ENCODE measurements at regions not wholly inside any gene's neighbourhood (a gene's known extent, or its start where the extent isn't known, plus 50 kb on each side); places are given as distances from the start of the nearest gene placed in this dataset.

- no peaks in the 10 kb centered on the region for H3K36me3 ChIP-seq (ENCODE audit: control insufficient read depth, insufficient read depth, low read length)
- no peaks in the 10 kb centered on the region for H3K27me3 ChIP-seq (ENCODE audit: control insufficient read depth, insufficient read depth, low read length)
- H3K4me3 ChIP-seq (ENCODE audit: low read depth, low read length), result no peak overlapping the region
- TF ChIP-seq, protein P1, sequence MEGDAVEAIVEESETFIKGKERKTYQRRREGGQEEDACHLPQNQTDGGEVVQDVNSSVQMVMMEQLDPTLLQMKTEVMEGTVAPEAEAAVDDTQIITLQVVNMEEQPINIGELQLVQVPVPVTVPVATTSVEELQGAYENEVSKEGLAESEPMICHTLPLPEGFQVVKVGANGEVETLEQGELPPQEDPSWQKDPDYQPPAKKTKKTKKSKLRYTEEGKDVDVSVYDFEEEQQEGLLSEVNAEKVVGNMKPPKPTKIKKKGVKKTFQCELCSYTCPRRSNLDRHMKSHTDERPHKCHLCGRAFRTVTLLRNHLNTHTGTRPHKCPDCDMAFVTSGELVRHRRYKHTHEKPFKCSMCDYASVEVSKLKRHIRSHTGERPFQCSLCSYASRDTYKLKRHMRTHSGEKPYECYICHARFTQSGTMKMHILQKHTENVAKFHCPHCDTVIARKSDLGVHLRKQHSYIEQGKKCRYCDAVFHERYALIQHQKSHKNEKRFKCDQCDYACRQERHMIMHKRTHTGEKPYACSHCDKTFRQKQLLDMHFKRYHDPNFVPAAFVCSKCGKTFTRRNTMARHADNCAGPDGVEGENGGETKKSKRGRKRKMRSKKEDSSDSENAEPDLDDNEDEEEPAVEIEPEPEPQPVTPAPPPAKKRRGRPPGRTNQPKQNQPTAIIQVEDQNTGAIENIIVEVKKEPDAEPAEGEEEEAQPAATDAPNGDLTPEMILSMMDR (IDR thresholded peaks at IDR 0.05; ENCODE audit: insufficient read depth, low read length, poor library complexity, severe bottlenecking), result no peak
- no peak for DNase-seq (ENCODE audit: low read depth)
These were observed 367.6 kb downstream of the ENC1 start for GRCh38 chr5:74272831-74273451.

DNA sequence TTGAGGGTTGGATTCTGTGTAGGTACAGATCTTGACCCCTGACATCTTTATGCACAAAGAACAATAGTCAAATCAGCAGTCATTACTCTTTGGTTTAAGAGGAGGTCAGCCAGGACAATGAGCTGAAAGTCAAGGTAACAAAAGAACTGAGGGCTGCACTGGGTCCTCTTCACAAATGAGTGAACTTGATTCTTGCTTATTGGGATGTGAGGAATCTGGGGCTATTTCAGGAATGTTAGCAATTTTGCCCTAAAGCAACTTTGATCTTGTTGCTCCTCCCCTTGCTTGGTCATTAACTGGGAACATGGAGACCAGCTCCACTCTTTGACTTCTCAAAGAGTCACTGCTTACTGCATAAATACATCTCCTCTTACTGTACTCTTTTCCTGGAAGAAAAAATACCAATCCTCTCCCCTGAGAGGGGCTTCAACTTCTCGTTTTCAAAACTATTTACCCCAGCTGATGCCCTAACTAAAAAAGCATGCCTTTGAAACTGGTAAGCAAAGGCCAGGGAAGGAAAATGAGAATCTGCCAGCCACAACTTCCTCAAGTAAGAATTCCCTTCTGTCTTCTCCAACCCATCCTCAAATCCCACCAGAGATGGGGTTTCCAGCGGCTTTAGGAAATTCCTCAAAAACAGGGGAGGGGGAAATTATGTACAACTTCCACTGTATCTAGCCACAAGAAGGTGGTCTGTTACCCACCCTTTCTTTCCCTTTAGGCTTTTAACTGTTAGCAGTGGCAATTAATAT, 368.3 kb downstream of the ENC1 start:
- peak; percentile 83 for DNase-seq (ENCODE audit: low read depth)

GRCh38 chr5:74268297-74268696, 372.2 kb downstream of the ENC1 start:
- H3K36me3 ChIP-seq (ENCODE audit: control insufficient read depth, insufficient read depth, low read length), result no peaks in the 10 kb centered on the region
- TF ChIP-seq, protein P1 (IDR thresholded peaks at IDR 0.05; ENCODE audit: insufficient read depth, low read length, poor library complexity, severe bottlenecking), result no peak
- no peaks in the 10 kb centered on the region for H3K27me3 ChIP-seq (ENCODE audit: control insufficient read depth, insufficient read depth, low read length)
- DNase-seq (ENCODE audit: low read depth), result no peak
- no peak overlapping the region for H3K4me3 ChIP-seq (ENCODE audit: low read depth, low read length)

More for the DNA sequence above, 368.3 kb downstream of the ENC1 start:
- Histone ChIP-seq H3K27me3 (ENCODE audit: control insufficient read depth, insufficient read depth, low read length) (no peaks in the 10 kb centered on the region), H3K4me3 (ENCODE audit: low read depth, low read length) (no peak overlapping the region), H3K36me3 (ENCODE audit: control insufficient read depth, insufficient read depth, low read length) (no peaks in the 10 kb centered on the region)
- TF ChIP-seq, protein P1 (IDR thresholded peaks at IDR 0.05; ENCODE audit: insufficient read depth, low read length, poor library complexity, severe bottlenecking), result no peak

DNA sequence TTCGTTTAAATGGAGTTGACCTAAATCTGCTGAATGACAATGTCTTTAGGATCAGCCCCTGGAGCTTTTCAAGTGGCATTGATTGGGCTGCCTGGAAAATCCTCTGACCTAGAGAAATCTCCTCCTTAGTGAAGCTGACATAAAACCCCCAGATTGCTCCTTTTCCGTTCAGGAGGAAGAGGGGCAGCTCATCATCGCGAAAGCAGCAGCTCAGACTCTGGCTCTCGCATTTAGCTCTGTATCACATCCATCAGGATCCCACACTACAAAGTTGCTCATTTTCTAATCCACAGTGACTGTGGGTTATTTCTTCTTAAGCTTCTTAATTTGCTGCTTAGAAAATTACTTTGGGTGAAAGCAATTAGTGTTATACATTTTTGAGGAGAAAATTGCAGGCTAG, 373.7 kb downstream of the ENC1 start:
- no peak for DNase-seq (ENCODE audit: low read depth)
- H3K36me3 ChIP-seq (ENCODE audit: control insufficient read depth, insufficient read depth, low read length), result no peaks in the 10 kb centered on the region
- H3K4me3 ChIP-seq (ENCODE audit: low read depth, low read length), result no peak overlapping the region
- TF ChIP-seq, protein P1 (IDR thresholded peaks at IDR 0.05; ENCODE audit: insufficient read depth, low read length, poor library complexity, severe bottlenecking), result no peak
- H3K27me3 ChIP-seq (ENCODE audit: control insufficient read depth, insufficient read depth, low read length), result no peaks in the 10 kb centered on the region

DNA sequence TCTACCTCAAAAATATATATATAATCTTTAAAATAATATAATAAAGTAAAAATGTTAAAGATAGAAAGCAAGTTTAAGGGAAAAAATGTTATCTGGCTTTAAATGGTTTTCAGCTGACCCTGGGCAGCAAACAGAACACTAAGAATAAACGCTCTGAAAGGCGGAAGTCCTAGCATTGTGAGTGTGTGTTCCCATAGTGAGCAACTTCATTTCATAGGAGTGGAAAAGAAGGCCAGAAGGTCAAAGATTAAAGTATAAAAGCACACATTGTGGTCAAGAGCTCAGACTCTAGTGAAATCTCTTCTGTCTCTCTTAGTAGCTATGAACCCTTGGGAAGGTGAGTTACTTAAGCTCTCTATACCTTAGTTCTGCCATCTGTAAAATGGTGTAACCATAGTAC, 374.4 kb downstream of the ENC1 start:
- no peaks in the 10 kb centered on the region for H3K27me3 ChIP-seq (ENCODE audit: control insufficient read depth, insufficient read depth, low read length)
- H3K4me3 ChIP-seq (ENCODE audit: low read depth, low read length), result no peak overlapping the region
- TF ChIP-seq, protein P1 (IDR thresholded peaks at IDR 0.05; ENCODE audit: insufficient read depth, low read length, poor library complexity, severe bottlenecking), result no peak
- no peaks in the 10 kb centered on the region for H3K36me3 ChIP-seq (ENCODE audit: control insufficient read depth, insufficient read depth, low read length)
- DNase-seq (ENCODE audit: low read depth), result no peak
